ENCODE measurements at regions not wholly inside any gene's neighbourhood (a gene's known extent, or its start where the extent isn't known, plus 50 kb on each side); places are given as distances from the start of the nearest gene placed in this dataset.

- DNase-seq (ENCODE audit: low spot score), result no peak
Measured at GRCh38 chr15:59953392-59953883, 50.7 kb upstream of the FOXB1 start.

GRCh38 chr15:59952960-59953359 lies 51.2 kb upstream of the FOXB1 start:
- DNase-seq (ENCODE audit: low spot score), result no peak

- no peak for DNase-seq (ENCODE audit: low spot score)
Measured at GRCh38 chr15:59950603-59951388, 53.3 kb upstream of the FOXB1 start.

- no peak for DNase-seq (ENCODE audit: low spot score)
Measured at GRCh38 chr15:59948924-59949613, 55.0 kb upstream of the FOXB1 start.

GRCh38 chr15:59946084-59946483 lies 58.0 kb upstream of the FOXB1 start:
- DNase-seq (ENCODE audit: low spot score), result no peak

GRCh38 chr15:59945036-59945435 lies 59.1 kb upstream of the FOXB1 start:
- DNase-seq (ENCODE audit: low spot score), result no peak

- no peak for DNase-seq (ENCODE audit: low spot score)
Measured at GRCh38 chr15:59941612-59942011, 62.5 kb upstream of the FOXB1 start.

- no peak for DNase-seq (ENCODE audit: low spot score)
Measured at GRCh38 chr15:59940928-59941327, 63.2 kb upstream of the FOXB1 start.

GRCh38 chr15:59940456-59940855 lies 63.7 kb upstream of the FOXB1 start:
- no peak for DNase-seq (ENCODE audit: low spot score)

GRCh38 chr15:59936741-59937140 lies 67.4 kb upstream of the FOXB1 start:
- DNase-seq (ENCODE audit: low spot score), result no peak

- no peak for DNase-seq (ENCODE audit: low spot score)
Measured at GRCh38 chr15:59933607-59934006, 70.5 kb upstream of the FOXB1 start.

- DNase-seq (ENCODE audit: low spot score), result no peak
Measured at GRCh38 chr15:59931646-59932261, 72.4 kb upstream of the FOXB1 start.

- no peak for DNase-seq (ENCODE audit: low spot score)
Measured at GRCh38 chr15:59924812-59925522, 79.1 kb upstream of the FOXB1 start.

GRCh38 chr15:59924096-59924495 lies 80.0 kb upstream of the FOXB1 start:
- no peak for DNase-seq (ENCODE audit: low spot score)

- no peak for DNase-seq (ENCODE audit: low spot score)
Measured at GRCh38 chr15:59923508-59923907, 80.6 kb upstream of the FOXB1 start.

GRCh38 chr15:59918994-59919951 lies 84.8 kb upstream of the FOXB1 start:
- no peak for DNase-seq (ENCODE audit: low spot score)

GRCh38 chr15:59917504-59918157 lies 86.5 kb upstream of the FOXB1 start:
- DNase-seq (ENCODE audit: low spot score), result peak; percentile 44

- no peak for DNase-seq (ENCODE audit: low spot score)
Measured at GRCh38 chr15:59906046-59906445, 98.1 kb upstream of the FOXB1 start.

GRCh38 chr15:59905176-59905575 lies 98.9 kb upstream of the FOXB1 start:
- DNase-seq (ENCODE audit: low spot score), result no peak

GRCh38 chr15:59904450-59905135 lies 99.5 kb upstream of the FOXB1 start:
- DNase-seq (ENCODE audit: low spot score), result no peak

Measured in germinal center (tissue), 1 donor.